SW 1271 (cell line): ENCODE measurements at regions not wholly inside any gene's neighbourhood (a gene's known extent, or its start where the extent isn't known, plus 50 kb on each side); places are given as distances from the start of the nearest gene placed in this dataset.
"Not testable (repeated sequence)": the region's sequence is repeated elsewhere in the genome, so short reads cannot be mapped to it uniquely, and the experiment has no call there.

Source experiments
- DNase-seq, 2 experiments: peaks; one replicate each; lab custom pipeline; 2025; lab: John Stamatoyannopoulos, UW

DNA sequence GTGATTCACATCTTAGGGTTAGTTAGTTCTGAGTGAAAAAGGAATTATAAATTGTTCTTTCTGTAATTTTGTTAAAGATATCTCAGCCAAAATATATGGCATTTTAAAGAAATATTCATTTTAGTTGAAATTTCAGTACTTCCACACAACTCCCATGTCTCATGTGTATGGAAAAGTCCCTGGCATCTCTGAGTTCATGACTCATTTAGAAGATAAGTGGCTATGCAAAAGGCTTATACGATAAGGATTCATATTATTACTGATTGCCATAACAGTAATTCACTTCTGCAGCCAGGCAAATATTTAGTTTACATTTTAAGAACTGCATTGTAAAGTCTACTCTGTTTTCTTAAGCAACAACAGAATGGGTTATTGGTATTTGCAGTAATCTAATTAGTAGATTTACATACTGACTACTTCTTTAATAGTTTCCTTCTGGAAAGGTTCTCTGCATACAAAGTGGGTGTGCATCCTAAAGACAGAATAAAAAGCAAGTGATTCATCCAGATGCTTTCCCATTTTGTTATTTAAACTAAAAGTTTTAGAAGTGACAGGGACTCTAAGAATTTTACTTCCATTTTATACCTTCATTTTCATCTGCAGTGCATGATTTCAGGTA, 682.4 kb upstream of the PABPC4L start:
- no peak for DNase-seq

DNA sequence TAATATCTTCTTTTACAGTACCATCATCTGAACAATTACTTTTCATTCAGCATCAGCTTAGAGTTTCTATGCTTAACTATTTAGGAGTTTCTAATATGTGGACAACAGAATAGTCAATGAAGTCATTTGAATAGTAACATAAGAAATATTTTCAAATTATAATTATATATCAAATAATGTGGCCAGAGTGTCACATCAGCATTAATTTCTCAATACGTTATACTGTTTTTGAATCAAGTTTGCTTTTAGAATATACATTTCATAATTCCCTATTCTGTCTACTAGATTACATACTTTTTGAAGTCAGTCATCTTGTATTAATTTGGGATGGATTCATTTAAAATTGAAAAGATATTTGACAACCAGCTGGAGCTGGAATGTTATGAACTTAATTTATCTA, 677.4 kb upstream of the PABPC4L start:
- no peak for DNase-seq

DNA sequence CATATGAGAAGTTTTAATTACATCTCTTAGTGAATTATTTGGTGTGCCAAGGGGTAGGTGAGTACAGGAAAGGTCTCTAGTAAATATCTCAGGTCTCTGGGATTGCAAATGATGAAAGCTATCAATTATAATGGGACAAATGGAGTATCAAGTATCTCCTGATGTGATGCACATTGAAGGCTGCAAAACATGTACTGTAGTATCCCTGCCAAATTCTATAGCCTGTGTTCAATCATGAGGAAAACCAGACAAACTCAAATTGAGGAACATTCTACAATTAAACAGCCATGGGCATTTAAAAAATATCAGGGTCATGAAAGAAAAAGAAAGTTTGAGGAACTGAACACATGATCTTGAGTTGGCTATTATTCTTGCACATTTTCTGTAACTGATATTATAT, 665.4 kb upstream of the PABPC4L start:
- no peak for DNase-seq

DNA sequence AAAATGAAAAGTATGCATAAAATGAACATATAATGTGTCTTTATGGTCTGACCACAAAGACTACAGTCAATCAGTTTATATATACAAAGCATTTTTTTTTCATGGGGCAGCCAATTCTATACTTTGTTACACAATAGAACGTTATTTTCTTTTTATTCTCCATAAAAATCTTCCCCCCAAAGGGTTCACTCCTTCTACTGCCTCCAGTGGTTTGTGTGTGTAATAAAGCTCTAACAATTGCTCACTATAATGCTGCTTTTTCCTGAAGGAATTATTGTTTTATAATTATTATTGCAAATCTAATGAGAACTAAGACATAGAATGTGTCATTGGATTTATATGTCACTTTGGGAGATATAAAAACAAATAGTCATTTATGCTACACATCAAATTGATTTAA, 664.1 kb upstream of the PABPC4L start:
- no peak for DNase-seq

DNA sequence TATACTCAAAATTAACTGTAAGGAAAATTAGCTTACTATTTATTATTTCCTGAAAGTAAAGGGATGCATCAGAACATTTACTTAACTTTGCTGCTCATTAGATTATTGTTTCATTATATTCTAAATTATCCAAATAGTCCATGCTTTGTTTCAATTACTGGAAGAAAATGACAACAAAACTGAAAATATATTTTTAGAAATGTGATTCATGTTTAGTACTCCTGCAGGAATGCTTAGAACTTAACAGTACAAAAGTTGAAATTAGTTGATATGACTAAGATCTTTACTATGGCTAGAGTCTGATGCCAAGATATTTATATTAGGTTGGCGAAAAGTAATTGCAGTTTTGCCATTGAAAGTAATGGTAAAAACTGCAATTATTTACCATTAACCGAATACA, 660.5 kb upstream of the PABPC4L start:
- DNase-seq: no peak

DNA sequence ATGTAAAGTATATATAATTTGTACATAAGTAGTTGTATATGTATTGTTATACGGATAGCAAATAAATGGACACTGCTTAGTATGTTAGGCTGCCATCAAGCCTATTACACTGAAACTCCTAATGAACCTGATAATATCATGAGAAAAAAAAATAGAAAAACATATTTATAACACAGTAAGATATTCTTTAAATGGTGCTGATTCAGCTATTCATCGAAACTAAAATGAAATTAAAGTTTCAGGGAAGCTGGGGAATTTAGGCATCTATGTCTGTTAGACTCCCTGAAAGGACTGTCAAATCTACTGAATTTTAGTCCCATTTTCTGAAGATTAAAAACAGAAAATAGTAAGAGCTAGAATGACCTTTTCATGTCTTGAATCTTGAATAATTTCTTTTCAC, 647.1 kb upstream of the PABPC4L start:
- no peak for DNase-seq

DNA sequence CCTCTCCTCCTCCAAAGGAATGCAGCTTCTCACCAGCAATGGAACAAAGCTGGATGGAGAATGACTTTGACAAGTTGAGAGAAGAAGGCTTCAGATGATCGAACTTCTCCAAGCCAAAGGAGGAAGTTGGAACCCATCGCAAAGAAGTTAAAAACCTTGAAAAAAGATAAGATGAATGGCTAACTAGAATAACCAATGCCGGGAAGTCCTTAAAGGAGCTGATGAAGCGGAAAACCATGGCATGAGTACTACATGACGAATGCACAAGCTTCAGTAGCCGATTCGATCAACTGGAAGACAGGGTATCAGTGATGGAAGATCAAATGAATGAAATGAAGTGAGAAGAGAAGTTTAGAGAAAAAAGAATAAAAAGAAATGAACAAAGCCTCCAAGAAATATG, 629.2 kb upstream of the PABPC4L start:
- DNase-seq: not testable (repeated sequence)

DNA sequence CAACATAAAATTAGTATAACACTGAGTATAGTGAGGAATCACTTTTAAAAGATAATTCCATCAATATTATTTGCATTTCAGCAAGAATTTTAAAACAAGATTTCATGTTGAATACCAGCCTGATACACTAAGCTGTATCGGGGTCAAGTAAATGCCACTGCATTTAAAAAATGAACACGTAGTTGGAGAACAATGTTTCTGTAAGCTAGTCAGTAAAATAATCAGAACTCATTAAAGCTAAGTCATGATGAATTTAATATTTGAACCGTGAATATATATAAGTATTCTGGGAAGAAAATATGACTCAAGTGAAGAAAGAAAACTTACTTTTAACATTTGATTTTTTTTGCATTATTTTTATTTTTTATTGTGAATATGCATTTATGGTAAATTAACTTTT, 611.0 kb upstream of the PABPC4L start:
- no peak for DNase-seq

DNA sequence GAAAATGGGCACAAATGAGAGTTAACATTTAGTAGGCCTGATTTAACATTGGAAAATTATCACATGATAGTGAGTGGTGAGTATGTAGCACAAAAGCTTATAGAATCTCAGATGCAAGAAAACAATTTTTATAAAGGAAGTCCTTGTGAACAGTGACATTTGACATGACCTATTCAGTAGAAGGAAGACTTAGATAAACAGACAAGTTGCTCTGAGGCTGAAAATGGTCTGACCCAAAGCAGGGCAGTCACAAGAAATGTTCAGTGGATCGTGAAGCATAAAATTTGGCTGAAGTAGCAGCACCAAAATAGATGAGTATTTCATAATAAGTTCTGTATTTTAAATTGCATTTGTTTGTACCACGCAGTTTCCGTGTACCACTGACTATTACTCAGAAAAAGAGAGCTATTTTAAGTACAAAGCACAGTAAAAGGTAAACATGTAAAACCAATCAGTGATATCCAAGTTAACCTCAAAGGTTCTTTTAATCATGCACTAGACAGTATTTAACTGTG, 605.7 kb upstream of the PABPC4L start:
- no peak for DNase-seq

DNA sequence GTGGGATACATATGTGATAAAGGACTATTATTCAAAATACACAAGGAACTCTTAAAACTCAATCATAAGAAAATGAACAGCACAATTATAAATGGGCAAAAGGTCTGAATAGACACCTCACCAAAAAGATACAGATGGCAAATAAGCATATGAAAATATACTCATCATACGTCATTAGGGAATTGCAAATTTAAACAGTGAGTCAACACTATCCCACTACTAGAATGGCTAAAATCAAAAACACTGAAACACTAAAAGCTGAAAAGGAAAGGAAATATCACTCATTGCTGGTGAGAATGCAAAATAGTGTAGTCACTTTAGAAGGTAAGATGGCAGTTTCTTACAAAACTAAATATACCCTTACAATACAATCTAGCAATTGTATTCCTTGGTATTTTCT, 597.0 kb upstream of the PABPC4L start:
- no peak for DNase-seq

DNA sequence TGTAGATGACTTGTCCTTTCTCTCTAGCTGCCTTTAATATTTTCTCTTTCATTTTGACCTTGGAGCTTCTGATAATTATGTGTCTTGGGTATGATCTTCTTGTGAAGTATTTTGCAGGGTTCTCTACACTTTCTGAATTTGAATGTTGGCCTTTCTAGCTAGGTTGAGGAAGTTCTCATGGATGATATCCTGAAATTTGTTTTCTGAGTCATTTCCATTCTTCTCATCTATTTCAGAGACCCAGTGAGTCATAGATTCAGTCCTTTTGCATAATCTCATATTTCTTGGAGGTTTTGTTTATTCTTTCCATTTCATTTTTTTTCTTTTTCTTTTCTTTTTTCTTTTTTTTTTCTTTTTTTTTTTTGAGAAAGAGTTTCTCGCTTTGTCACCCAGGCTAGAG, 585.7 kb upstream of the PABPC4L start:
- DNase-seq: no peak

DNA sequence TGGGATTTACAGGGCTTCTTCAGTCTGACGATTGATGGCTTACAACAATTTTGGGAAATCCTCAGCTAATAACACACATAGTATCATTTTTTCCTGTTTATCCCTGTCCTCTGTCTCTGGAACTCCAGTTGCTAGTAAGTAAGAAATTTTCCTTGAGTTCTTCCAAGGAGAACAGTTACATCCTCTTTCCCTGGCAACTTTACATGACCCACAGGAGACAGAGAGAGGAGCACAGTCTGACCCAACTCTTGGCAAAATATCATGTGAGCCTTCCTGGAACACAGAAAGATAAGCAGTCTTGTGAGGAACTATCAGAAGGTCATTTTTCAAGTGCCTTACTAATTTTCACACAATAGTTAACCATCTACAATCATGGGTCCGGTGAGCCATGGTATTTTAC, 578.7 kb upstream of the PABPC4L start:
- no peak for DNase-seq

DNA sequence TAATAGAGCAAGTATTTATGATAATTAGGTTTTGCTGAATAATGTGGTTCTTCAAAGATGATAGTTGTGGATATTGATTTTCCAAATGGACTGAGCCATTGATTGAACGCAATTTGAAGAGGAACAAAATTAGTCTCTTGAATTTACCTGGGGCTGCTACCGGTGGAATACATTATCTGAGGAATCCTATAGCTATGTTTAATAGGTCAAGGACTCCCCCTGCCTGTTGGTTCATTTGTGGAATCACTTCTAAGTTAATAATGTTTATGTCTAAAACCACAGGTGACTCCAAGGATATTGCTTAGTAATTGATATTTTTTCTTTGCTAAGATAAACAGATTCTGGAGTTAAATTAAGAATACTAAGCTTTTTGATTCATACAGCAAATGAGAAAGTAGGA, 576.0 kb upstream of the PABPC4L start:
- peak in 1 of 2 experiments; percentile 1 for DNase-seq

DNA sequence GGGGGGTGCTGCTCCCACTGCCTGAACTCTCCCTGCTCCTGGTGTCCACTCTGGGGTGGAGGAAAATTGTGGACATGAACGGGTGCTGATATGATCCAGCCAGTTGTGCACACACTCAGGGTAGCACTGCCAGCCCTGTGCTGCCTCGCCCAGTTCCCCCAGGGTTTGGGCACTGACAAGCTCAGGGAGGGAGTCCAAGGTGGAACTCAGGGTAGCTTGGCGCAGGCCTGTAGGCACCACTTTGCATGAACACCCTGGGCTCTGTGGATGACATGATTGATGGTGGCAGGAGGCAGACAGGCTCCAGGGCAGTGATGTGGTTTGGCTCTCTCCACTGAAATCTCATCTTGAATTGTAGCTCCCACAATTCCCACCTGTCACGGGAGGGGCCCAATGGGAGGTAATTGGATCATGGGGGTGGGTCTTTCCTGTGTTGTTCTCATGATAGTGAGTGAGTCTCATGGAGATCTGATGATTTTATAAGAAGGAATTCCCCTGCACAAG, 572.0 kb upstream of the PABPC4L start:
- DNase-seq: no peak

DNA sequence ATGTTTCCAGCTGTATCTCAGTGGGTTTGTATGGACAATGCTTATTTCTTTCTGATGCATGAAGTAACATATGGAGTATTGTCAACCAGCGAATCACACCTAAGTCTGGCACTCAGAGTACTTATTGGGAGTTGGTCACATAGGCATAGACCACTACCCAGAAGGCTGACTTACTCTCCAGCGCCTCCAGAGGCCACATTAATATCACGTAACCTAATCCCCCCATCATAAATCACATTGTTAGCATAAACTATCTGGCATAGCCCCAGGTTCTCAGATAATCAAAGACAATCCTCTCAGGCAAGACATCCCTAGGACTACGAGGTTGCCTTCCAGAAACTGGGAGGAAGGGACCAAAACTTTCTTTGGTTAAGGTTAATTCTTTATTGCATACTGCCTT, 560.5 kb upstream of the PABPC4L start:
- no peak for DNase-seq

DNA sequence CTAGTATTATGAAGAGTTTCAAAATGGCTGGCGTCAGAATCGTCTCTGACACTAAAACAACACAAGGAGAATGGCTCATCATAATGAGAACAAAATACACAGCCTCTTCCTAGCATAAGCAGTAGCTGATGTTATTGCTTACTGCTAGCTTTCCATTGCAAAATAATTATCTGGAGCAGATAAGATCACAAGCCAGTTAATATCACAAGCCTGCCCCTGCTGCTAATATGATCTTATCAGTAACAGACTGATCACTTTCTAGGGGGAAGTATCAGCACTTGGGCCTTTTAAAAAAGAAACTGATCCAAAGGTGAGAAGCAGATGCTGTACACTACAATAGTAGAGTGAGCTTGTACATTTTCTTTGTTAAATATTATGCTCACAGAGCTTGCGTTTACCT, 554.8 kb upstream of the PABPC4L start:
- no peak for DNase-seq

DNA sequence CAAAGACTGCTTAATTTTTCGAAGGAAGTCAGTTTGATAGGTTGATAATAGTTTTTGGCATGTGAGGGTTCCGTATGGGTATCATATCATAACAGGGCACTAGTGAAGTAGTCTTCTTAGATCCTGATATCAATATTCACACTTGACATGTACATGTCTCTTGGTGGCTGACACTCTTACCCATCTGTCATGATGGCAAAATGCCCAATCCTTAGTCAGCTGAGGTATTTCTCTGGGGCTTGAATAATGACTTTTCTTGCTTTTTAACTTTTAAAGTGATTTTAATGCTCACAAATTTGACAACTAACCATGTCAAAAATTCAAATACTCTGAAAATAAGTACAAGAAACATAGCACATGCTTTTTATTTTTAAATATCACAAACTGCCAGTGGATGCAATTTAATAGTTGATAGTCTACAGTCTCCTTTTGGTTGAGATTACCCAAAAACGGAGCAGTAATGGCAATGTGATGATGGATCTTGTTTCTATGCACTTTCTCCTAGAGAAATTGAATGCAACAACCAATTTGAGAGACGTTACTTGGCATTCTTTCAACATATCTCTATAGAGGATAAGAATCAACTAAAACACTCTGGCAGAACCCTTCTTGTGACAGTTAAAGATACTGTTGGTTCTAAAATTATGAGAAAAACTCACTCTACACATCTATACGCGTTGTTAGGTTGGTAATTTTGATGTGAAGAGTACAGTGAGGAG, 552.9 kb upstream of the PABPC4L start:
- no peak for DNase-seq

DNA sequence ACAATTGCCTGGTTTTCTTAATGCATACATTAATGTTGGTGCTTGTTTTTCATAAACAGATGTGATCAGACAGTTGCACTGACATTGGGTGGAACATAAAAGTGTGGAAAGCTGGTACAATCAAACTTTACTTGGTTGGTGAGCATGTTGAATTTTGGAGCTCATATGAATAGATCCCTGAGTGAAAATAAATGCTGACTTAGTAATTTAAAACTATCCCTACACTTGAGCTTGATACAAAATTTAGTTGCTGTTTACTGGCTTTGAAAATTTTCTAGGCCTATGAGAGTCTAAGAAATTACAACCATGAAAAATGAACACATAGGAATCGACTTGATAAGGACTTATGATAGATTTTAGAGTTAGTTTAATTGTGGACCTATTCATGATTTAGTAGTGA, 551.8 kb upstream of the PABPC4L start:
- no peak for DNase-seq

DNA sequence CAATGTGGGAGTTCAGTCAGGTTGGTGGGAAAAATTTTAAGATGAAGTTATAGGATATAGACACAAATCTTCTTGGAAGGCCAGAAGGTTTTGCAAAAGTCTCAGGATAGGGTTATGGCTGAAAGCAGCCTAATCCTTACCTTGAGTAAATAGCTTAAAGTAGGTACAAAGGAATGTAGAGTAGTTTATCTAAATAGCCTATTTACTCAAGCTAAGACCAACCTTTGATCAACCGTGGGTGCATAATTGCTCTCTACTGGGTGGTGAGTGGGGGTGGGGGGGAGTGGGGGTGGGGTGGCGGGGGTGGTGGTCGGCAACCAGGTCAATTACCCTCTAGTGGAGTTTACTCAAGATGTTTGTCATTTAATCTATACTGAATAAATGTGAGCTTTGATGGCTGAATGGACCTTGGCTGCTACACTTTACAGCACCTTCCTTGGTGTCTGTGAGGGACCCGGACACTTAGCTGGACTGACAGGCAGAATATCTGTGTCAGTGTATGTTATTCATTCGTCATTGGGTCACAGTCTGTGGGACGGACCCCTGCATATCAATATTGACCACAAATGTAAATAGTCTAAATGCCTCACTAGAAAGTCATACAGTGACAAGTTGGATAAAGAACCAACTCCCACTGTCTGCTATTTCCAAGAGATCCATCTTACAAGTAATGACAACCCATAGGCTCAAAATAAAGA, 545.7 kb upstream of the PABPC4L start:
- DNase-seq: no peak

DNA sequence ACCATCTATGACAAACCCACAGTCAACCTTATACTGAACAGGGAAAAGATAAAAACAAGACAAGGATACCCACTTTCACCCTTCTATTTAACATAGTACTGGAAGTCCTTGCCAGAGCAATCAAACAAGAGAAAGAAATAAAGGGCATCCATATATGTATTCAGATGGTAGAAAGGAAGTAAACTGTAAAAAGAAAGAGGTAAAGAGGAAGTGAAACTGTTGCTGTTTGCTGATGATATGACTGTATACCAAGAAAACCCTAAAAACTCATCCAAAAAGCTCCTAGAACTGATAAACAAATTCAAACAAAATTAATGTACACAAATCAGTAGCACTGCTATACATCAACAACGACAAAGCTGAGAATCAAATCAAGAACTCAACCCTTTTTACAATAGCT, 538.7 kb upstream of the PABPC4L start:
- no peak for DNase-seq

DNA sequence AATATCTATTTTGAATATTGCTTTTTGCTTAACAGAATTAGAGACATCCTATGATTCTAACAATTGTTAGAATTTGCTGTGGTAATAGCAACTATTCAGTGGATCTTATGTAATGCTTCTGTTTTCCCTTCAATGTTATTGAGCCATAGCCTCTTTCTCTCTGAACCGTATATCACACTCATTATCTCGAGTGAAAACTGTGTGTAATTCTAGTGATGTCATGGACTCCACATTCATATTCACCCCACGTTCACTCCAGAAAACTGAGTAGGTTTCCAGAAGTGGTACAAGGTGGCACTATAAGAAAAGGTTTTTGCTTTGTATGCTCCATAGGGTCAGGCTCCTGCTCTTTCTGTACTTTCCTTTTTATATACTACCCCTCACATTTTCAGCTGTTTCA, 534.3 kb upstream of the PABPC4L start:
- DNase-seq: no peak

DNA sequence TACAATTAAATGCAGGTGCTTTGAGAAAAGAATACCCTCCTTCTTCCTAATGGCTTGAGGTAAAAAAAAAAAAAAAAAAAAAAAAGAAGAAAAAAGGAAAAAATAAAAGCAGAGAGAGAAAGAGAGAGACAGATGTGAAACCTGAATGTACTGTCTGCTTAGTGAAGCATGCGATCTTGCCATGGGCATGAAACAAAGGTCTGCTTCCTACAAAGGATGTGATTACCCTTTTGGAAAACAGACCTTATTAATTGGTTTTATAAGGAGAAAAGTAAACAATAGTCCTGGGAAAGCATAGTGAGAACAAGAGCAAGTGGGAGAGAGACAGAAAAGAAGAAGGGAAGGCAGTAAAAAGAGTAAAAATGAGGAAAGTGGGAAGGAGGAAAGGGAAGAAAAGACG, 526.1 kb upstream of the PABPC4L start:
- no peak for DNase-seq

DNA sequence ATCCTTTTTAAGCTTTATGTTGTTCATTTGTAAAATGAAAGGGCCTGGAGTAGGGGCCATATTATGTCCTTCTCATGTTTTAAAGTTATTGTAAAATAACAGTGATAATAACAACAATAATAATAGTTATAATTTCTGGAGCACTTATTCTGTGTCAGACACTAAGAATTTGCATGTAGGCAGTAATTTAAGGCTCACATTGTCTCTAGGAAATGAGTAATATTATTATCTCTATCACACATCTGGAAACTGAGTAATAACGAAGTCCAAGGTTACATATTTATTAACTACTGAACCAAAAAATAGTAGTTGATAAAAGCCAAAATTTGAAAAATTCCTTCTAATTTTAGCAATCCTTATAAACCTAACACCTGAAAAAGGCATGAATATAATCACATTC, 520.7 kb upstream of the PABPC4L start:
- no peak for DNase-seq
